ENCODE measurements at regions not wholly inside any gene's neighbourhood (a gene's known extent, or its start where the extent isn't known, plus 50 kb on each side); places are given as distances from the start of the nearest gene placed in this dataset.

DNA sequence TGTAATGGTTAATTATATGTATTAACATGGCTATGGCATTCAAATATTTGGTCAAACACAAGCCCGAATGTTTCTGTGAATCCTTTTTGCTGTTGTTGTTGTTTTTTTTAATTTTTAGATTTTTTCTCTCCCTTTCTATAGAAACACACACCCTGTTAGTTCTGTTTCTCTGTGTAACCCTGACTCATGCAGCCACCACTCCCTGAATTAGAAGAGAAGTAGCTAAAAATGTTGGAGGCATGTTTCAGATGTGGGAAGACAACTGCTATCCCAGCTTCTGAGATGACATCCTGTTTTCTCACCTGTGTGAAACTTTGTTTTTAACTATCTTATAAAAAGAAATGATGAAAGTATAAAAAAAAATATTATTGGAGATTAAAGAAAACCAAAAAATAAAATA, 219.6 kb upstream of the RGPD4 start:
- Histone ChIP-seq H3K27me3 (ENCODE audit: control insufficient read depth, insufficient read depth, low read length) (no peaks in the 10 kb centered on the region), H3K27ac (ENCODE audit: low read depth, low read length) (no peak overlapping the region), H3K9me3 (ENCODE audit: control insufficient read depth, insufficient read depth, low read length) (no peaks in the 10 kb centered on the region), H3K4me3 (ENCODE audit: low read depth, low read length) (no peak overlapping the region), H3K4me1 (ENCODE audit: control insufficient read depth, insufficient read depth, low read length) (no peaks in the 10 kb centered on the region), H3K36me3 (ENCODE audit: control insufficient read depth, insufficient read depth, low read length) (no peaks in the 10 kb centered on the region)
- WGBS (ENCODE audit: insufficient coverage), result no CpG with 5 or more reads among the region's 1 CpG
- no peak for DNase-seq (ENCODE audit: low read depth in 4 of 6, low spot score in 6 of 6)

DNA sequence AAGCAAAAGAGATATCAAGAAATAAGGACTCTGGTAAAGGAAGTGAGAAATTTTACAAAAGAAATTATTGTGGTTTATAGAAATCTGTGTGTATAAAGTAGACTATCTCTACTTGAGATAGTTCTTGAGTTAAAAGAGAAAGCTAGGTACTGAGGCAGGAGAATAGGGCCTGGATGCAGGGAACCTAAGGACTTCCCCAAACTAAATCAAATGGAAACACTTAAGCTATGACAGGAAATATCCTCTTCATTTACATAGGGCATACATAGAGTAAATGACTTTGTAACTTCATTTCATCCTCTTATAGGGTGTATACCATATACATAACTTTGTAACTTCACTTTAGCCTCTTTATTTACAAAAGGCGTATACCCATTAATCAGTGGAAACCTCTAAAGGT, 219.2 kb upstream of the RGPD4 start:
- no peak for DNase-seq (ENCODE audit: low read depth in 4 of 6, low spot score in 6 of 6)
- Histone ChIP-seq H3K4me1 (ENCODE audit: control insufficient read depth, insufficient read depth, low read length) (no peaks in the 10 kb centered on the region), H3K27me3 (ENCODE audit: control insufficient read depth, insufficient read depth, low read length) (no peaks in the 10 kb centered on the region), H3K27ac (ENCODE audit: low read depth, low read length) (no peak overlapping the region), H3K36me3 (ENCODE audit: control insufficient read depth, insufficient read depth, low read length) (no peaks in the 10 kb centered on the region), H3K9me3 (ENCODE audit: control insufficient read depth, insufficient read depth, low read length) (no peaks in the 10 kb centered on the region), H3K4me3 (ENCODE audit: low read depth, low read length) (no peak overlapping the region)
- WGBS (ENCODE audit: insufficient coverage), result no CpG with 5 or more reads among the region's 1 CpG

DNA sequence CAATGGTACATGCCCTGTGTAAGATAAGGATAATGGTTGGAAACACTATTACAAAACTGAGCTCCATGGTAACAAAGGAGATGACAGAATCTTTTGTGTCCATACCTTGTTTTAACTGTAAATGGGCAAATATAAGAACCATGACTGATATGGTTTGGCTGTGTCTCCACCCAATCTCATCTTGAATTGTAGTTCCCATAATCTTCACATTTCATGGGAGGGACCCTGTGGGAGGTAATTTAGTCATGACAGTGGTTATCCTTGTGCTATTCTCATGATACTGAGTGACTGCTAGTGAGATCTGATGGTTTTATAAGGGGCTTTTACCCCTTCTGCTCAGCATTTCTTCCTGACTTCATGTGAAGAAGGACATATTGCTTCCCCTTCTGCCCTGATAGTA, 211.7 kb upstream of the RGPD4 start:
- no peaks in the 10 kb centered on the region for H3K36me3 ChIP-seq (ENCODE audit: control insufficient read depth, insufficient read depth, low read length)
- peaks cover 11% of the 10 kb centered on the region for H3K9me3 ChIP-seq (ENCODE audit: control insufficient read depth, insufficient read depth, low read length)
- no peak overlapping the region for H3K4me3 ChIP-seq (ENCODE audit: low read depth, low read length)
- H3K27me3 ChIP-seq (ENCODE audit: control insufficient read depth, insufficient read depth, low read length), result no peaks in the 10 kb centered on the region
- no peak for DNase-seq (ENCODE audit: low read depth in 4 of 6, low spot score in 6 of 6)
- H3K4me1 ChIP-seq (ENCODE audit: control insufficient read depth, insufficient read depth, low read length), result no peaks in the 10 kb centered on the region
- H3K27ac ChIP-seq (ENCODE audit: low read depth, low read length), result no peak overlapping the region

DNA sequence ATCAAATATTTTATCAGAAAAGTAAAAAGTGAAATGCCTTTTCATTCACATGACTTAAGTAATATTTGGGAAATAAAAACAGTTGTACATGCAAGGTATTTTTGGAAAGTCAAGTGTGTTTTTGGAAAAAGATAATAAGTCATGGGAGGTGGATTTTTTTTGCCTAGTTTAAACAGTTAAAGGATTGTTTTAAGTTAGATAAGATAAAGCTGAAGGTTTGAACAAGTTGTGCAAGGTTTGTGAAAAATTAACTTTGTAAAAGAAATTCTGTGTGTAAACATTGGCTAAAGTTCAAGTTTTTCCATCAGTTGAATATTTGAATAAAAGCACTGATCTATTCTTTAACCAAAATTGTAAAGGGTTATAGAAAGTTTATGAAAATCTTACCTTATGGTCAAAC, 207.9 kb upstream of the RGPD4 start:
- DNase-seq (ENCODE audit: low read depth in 4 of 6, low spot score in 6 of 6), result no peak
- H3K36me3 ChIP-seq (ENCODE audit: control insufficient read depth, insufficient read depth, low read length), result no peaks in the 10 kb centered on the region
- H3K27ac ChIP-seq (ENCODE audit: low read depth, low read length), result no peak overlapping the region

DNA sequence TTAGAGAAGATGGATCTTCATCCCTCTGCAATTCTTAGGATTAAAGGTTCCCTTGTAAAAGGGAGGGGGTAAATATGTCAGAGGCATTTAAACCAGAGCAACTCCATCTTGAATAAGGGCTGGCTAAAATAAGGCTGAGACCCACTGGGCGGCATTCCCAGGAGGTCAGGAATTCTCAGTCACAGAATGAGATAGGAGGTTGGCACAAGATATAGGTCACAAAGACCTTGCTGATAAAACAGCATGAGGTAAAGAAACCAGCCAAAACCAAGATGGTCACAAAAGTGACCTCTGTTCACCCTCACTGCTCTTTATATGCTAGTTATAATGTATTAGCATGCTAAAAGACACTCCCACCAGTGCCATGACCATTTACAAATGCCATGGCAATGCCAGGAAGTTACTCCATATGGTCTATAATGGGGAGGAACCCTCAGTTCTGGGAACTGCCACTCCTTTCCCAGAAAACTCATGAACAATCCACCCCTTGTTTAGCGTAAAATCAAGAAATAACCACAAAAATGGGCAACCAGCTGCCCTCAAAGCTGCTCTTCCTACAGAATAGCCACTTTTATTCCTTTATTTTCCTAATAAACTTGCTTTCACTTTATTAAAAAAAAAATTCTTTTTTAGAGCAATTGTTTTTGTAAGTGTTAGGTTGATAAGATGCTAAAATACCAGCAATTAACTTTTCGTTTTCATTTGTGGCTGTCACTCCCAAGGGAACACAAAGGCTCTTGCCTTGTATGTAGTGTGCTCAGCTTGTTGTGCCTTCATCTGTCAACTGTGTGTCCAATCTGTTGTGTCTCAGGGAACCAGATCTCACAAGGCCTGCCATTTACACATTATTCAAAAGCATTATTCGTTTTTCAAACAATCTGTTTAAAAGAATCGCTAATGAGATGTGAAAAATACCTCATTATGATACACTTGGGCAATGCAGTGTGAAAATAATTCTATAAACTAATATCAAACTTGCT, 205.2 kb upstream of the RGPD4 start:
- peak in 1 of 6 donors; percentile 65 for DNase-seq (ENCODE audit: low read depth in 4 of 6, low spot score in 6 of 6)
- H3K4me3 ChIP-seq (ENCODE audit: low read depth, low read length), result no peak overlapping the region
- no peak overlapping the region for H3K27ac ChIP-seq (ENCODE audit: low read depth, low read length)
- peaks cover 14% of the 10 kb centered on the region for H3K9me3 ChIP-seq (ENCODE audit: control insufficient read depth, insufficient read depth, low read length)
- H3K36me3 ChIP-seq (ENCODE audit: control insufficient read depth, insufficient read depth, low read length), result no peaks in the 10 kb centered on the region
- H3K4me1 ChIP-seq (ENCODE audit: control insufficient read depth, insufficient read depth, low read length), result no peaks in the 10 kb centered on the region
- no peaks in the 10 kb centered on the region for H3K27me3 ChIP-seq (ENCODE audit: control insufficient read depth, insufficient read depth, low read length)
- WGBS (ENCODE audit: insufficient coverage), result no CpG with 5 or more reads among the region's 5 CpGs

More for the DNA sequence above, 207.9 kb upstream of the RGPD4 start:
- Histone ChIP-seq H3K4me1 (ENCODE audit: control insufficient read depth, insufficient read depth, low read length) (no peaks in the 10 kb centered on the region), H3K27me3 (ENCODE audit: control insufficient read depth, insufficient read depth, low read length) (no peaks in the 10 kb centered on the region), H3K4me3 (ENCODE audit: low read depth, low read length) (no peak overlapping the region), H3K9me3 (ENCODE audit: control insufficient read depth, insufficient read depth, low read length) (peaks cover 14% of the 10 kb centered on the region)

DNA sequence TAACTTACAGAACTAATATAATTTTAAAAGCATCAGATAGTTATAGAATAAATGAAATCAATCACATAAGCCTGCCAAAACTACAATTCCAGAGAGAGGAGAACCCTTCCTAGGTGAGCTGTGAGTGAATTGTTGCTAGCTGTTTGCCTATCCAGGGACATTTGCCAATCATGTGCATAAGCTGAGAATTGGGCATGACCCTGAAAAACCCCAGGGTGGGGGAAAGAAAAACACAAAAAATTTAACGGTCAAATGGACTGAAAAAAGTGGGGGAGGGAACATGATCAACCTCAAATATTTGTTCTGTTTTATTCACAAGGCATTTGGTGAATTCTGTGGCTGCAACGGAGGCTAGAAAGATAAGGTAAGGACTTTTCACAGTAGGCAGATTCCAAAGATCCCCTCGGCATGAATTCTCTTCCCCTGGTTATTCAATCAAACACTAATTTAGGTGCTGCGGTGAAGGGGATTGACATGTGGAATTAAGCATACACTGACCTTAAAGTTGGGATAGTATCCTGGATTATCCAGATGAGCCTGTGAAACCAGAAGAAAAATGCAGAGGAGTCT, 203.9 kb upstream of the RGPD4 start:
- Histone ChIP-seq H3K4me1 (ENCODE audit: control insufficient read depth, insufficient read depth, low read length) (no peaks in the 10 kb centered on the region), H3K4me3 (ENCODE audit: low read depth, low read length) (no peak overlapping the region), H3K27ac (ENCODE audit: low read depth, low read length) (no peak overlapping the region), H3K36me3 (ENCODE audit: control insufficient read depth, insufficient read depth, low read length) (no peaks in the 10 kb centered on the region), H3K27me3 (ENCODE audit: control insufficient read depth, insufficient read depth, low read length) (no peaks in the 10 kb centered on the region), H3K9me3 (ENCODE audit: control insufficient read depth, insufficient read depth, low read length) (peaks cover 13% of the 10 kb centered on the region)
- WGBS (ENCODE audit: insufficient coverage), result no CpG with 5 or more reads among the region's 4 CpGs
- DNase-seq (ENCODE audit: low read depth in 4 of 6, low spot score in 6 of 6), result no peak

DNA sequence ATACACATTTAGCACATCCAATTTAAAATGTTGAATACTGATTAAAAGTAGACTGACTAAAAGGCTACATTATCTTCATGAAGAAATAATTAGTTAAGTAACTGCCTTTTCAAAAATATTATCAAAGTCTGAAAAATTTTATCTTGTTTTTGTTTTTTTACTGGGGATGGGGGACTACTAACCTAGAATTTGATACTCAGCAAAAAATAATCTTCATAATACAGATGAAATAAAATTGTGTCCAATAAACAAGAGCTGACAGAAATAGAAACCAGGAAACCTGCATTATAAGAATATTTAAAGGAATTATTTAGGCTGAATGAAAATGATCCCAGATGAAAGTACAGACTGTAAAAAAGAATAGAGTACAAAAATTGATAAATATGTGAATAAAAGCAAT, 200.7 kb upstream of the RGPD4 start:
- H3K4me1 ChIP-seq (ENCODE audit: control insufficient read depth, insufficient read depth, low read length), result no peaks in the 10 kb centered on the region
- no peak for DNase-seq (ENCODE audit: low read depth in 4 of 6, low spot score in 6 of 6)
- no peak overlapping the region for H3K27ac ChIP-seq (ENCODE audit: low read depth, low read length)
- H3K9me3 ChIP-seq (ENCODE audit: control insufficient read depth, insufficient read depth, low read length), result peaks cover 6% of the 10 kb centered on the region
- no peaks in the 10 kb centered on the region for H3K27me3 ChIP-seq (ENCODE audit: control insufficient read depth, insufficient read depth, low read length)
- no peaks in the 10 kb centered on the region for H3K36me3 ChIP-seq (ENCODE audit: control insufficient read depth, insufficient read depth, low read length)
- H3K4me3 ChIP-seq (ENCODE audit: low read depth, low read length), result no peak overlapping the region

DNA sequence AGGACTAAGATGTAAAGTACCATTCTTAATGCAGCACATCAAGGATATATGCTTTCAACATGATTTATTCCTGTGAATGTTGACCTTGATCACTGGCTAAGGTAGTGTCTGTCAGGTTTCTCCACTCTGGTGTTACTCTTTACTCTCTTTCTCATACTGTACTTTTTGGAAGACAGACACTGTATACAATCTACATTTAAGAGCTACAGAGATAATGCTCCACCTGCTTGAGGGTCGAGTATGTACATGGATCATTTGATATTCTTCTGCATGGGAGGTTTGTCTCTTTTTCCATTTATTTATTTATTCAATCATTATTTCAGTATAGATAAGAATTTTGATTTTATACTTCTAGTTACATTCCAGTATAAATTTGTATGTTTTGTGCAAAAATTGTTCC, 199.5 kb upstream of the RGPD4 start:
- peaks cover 6% of the 10 kb centered on the region for H3K9me3 ChIP-seq (ENCODE audit: control insufficient read depth, insufficient read depth, low read length)
- H3K36me3 ChIP-seq (ENCODE audit: control insufficient read depth, insufficient read depth, low read length), result no peaks in the 10 kb centered on the region
- H3K27ac ChIP-seq (ENCODE audit: low read depth, low read length), result no peak overlapping the region
- no peaks in the 10 kb centered on the region for H3K4me1 ChIP-seq (ENCODE audit: control insufficient read depth, insufficient read depth, low read length)
- WGBS (ENCODE audit: insufficient coverage), result no CpG with 5 or more reads among the region's 1 CpG
- no peaks in the 10 kb centered on the region for H3K27me3 ChIP-seq (ENCODE audit: control insufficient read depth, insufficient read depth, low read length)
- H3K4me3 ChIP-seq (ENCODE audit: low read depth, low read length), result no peak overlapping the region
- DNase-seq (ENCODE audit: low read depth in 4 of 6, low spot score in 6 of 6), result no peak

DNA sequence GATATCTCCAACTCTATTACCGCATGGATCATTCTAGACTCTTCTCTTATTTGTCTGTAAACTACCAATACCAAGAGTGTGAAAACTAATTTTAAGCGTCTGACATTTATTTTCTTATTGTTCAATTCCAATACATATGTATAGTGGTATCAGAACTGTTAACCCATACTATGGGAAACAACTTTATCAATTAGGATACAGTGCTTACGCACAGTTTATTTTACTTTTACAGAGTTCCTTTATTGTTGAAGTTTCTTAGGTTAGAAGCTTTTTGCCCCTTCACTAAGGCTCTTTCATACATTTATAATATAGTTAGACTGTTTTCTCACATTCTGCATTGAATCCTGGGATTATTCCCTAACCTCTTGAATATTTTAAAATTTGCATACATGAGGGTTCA, 198.8 kb upstream of the RGPD4 start:
- DNase-seq (ENCODE audit: low read depth in 4 of 6, low spot score in 6 of 6), result no peak
- Histone ChIP-seq H3K27me3 (ENCODE audit: control insufficient read depth, insufficient read depth, low read length) (no peaks in the 10 kb centered on the region), H3K27ac (ENCODE audit: low read depth, low read length) (no peak overlapping the region), H3K9me3 (ENCODE audit: control insufficient read depth, insufficient read depth, low read length) (peaks cover 6% of the 10 kb centered on the region), H3K4me3 (ENCODE audit: low read depth, low read length) (no peak overlapping the region), H3K4me1 (ENCODE audit: control insufficient read depth, insufficient read depth, low read length) (no peaks in the 10 kb centered on the region), H3K36me3 (ENCODE audit: control insufficient read depth, insufficient read depth, low read length) (no peaks in the 10 kb centered on the region)
- no CpG with 5 or more reads among the region's 3 CpGs for WGBS (ENCODE audit: insufficient coverage)

DNA sequence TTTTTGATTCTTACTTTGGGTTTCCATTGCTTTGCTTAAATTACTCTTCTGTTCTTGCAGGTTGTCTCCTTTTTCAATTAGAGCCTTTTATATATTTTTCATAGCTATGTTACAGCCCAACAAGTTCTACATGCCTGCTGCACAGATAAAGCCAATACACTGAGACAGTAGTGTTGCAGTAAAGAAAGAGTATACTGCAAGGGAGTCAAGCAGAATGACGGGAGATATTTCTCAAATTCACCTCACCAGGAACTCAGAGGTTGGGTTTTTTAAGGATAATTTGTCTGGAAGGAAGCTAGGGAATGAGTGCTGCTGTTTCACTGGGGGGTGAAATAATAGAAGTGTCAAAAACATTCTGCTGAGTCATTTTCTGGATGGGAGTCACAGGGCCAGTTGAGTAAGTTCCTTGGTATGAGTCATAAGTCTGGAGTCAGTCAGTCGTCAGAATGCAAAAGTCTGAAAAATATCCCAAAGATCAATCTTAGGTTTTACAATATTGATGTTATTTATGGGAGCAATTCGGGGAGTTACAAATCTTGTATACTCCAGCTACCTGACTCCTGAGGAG, 193.0 kb upstream of the RGPD4 start:
- no peaks in the 10 kb centered on the region for H3K27me3 ChIP-seq (ENCODE audit: control insufficient read depth, insufficient read depth, low read length)
- WGBS (ENCODE audit: insufficient coverage), result no CpG with 5 or more reads among the region's 3 CpGs

More for the DNA sequence above, 193.0 kb upstream of the RGPD4 start:
- no peak for DNase-seq (ENCODE audit: low read depth in 4 of 6, low spot score in 6 of 6)
- Histone ChIP-seq H3K4me3 (ENCODE audit: low read depth, low read length) (no peak overlapping the region), H3K9me3 (ENCODE audit: control insufficient read depth, insufficient read depth, low read length) (peaks cover 2% of the 10 kb centered on the region), H3K4me1 (ENCODE audit: control insufficient read depth, insufficient read depth, low read length) (no peaks in the 10 kb centered on the region), H3K27ac (ENCODE audit: low read depth, low read length) (no peak overlapping the region), H3K36me3 (ENCODE audit: control insufficient read depth, insufficient read depth, low read length) (no peaks in the 10 kb centered on the region)
